ENCODE measurements at regions not wholly inside any gene's neighbourhood (a gene's known extent, or its start where the extent isn't known, plus 50 kb on each side); places are given as distances from the start of the nearest gene placed in this dataset.

DNA sequence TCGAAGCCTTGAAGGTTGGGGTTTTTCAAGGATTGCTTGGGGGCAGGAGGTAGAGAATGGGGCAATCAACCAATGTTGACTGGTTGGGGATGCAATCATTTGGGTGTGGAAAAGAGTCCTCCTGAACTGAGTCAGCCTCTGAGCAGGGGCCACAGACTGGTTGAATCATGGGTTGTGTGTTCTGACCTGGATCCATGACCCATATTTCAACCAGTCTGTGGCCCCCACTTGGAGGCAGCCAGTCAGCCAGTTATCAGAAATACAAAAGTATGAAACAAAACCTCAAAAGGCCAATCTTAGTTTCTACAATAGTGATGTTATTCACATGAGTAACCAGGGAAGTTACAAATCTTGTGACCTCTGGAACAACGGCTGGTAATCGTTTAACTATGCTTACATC is 81.4 kb upstream of the RANBP6 start:
- H3K9me3 ChIP-seq (replicated peaks) = no peaks in the 10 kb centered on the region
- no peak overlapping the region for H3K4me3 ChIP-seq
- DNase-seq (ENCODE audit: low read depth in 1 of 2, low spot score in 2 of 2) = no peak
- H3K27ac ChIP-seq = no peak overlapping the region
- H3K27me3 ChIP-seq (replicated peaks) = no peaks in the 10 kb centered on the region
- H3K36me3 ChIP-seq = no peaks in the 10 kb centered on the region
- H3K4me1 ChIP-seq (replicated peaks) = no peaks in the 10 kb centered on the region

DNA sequence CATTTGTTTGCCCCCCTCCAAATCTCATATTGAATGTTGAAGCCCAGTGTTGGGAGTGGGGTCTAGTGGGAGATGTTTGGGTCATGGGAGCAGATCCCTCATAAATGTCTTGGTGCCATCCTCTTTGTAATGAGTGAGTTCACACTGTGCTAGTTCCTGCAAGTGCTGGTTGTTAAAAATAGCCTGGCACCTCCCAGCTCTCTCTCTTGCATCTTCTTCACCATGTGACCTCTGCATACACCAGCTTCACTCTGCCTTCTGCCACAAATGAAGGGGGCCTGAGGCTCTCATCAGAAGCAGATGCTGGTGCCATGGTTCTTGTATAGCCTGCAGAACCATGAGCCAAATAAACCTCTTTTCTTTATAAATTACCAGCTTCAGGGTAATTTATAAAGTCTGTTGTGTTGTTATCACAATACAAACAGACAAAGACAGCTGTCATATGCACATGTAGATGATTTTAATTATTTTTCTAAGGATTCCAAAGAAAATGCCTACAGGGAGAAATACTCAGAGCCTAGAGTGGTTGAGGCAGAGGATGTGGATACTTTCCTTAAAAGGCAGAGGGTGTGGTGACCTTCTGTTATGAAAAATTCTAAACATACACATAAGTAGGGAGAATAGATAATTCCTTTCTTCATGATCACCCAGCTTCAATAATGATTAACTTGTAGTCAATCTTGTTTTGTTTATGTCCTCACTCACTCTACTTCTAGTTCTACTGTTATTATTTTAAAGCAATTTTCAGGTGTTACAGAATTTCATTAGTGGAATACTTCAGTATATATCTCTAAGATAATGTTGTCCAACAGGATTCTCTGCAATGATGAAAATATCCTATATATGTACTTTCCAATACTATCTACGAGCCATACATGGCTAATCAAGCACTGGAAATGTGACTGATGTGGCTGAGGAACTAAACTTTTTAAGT is 75.1 kb upstream of the RANBP6 start:
- H3K4me3 ChIP-seq = no peak overlapping the region
- no peak overlapping the region for H3K27ac ChIP-seq
- no peaks in the 10 kb centered on the region for H3K27me3 ChIP-seq (replicated peaks)
- no peaks in the 10 kb centered on the region for H3K4me1 ChIP-seq (replicated peaks)
- H3K9me3 ChIP-seq (replicated peaks) = no peaks in the 10 kb centered on the region
- H3K36me3 ChIP-seq = no peaks in the 10 kb centered on the region
- no peak for DNase-seq (ENCODE audit: low read depth in 1 of 2, low spot score in 2 of 2)

DNA sequence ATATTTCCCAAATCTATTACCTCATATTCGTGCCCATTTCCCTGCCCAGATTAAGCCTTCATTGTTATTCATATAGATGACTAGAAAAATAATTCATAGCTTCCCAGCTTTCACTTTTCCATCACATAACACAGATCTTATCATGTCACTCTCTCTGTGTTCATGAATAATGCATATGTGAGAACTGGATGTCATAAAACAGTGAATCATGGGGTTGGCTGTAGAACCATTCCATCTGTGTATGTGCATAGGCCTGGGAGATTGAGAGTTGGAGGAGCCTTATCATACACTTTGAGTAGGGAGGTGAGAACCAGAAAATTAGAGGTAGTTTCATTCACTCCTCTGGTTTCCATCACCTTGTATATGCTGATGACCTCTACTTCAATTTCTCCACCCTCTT is 73.9 kb upstream of the RANBP6 start:
- Histone ChIP-seq H3K27me3 (replicated peaks) (no peaks in the 10 kb centered on the region), H3K9me3 (replicated peaks) (no peaks in the 10 kb centered on the region), H3K27ac (no peak overlapping the region), H3K36me3 (no peaks in the 10 kb centered on the region), H3K4me3 (no peak overlapping the region), H3K4me1 (replicated peaks) (no peaks in the 10 kb centered on the region)
- no peak for DNase-seq (ENCODE audit: low read depth in 1 of 2, low spot score in 2 of 2)

DNA sequence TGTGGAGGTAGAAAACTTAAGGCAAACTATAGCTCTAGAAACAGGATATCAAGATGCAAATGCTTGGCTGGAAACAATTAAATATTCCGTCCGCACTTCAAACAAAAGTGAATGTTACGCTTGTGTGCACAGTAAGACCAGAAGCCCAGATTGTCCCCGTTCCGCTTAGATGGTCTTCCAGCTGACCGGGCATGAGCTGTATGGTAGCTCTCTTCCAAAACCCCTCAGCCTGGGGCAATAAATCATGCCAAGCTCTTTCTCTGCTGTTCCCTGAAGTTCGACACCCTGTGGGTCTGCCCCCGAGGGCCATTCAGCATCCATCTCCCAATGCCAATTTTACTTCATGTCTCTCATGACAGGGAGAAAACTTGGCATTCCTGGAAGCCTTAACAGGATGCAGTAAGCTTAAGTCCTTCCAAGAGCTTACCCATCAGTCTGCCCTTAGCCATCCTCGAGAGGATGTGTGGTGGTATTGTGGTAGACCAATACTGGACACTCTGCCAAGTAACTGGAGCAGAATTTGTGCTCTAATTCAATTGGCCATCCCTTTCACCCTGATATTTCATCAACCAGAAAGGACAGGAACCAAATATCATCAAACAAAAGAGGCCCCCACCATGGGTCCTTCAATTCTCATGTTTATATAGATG is 70.7 kb upstream of the RANBP6 start:
- Histone ChIP-seq H3K27me3 (replicated peaks) (no peaks in the 10 kb centered on the region), H3K36me3 (no peaks in the 10 kb centered on the region), H3K9me3 (replicated peaks) (no peaks in the 10 kb centered on the region), H3K4me1 (replicated peaks) (no peaks in the 10 kb centered on the region), H3K4me3 (no peak overlapping the region), H3K27ac (no peak overlapping the region)
- DNase-seq (ENCODE audit: low read depth in 1 of 2, low spot score in 2 of 2) = no peak

DNA sequence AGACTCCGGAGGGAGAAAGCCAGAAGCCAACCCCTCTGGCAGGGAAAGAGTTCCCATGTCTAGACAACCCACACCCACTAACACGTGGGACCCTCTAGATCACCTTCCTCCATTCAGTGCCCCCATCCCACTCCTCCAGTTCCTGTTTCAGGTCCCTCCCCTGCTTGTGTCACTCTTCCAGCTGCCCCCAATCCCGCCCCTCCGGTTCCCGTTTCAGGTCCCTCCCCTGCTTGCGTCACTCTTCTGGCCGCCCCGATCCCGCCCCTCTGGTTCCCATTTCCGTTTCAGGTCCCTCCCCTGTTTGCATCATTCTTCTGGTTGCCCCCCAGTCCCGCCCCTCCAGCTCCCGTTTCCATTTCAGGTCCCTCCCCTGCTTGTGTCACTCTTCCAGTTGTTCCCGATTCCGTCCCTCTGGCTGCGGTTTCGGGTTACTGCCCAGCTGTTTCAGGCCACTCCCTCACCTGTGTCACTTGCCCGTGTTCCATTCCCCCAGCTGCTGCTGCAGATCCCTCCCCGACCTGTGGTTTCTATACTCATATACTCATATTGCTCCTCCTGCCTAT is 64.8 kb upstream of the RANBP6 start:
- Histone ChIP-seq H3K36me3 (no peaks in the 10 kb centered on the region), H3K4me1 (replicated peaks) (no peaks in the 10 kb centered on the region), H3K4me3 (no peak overlapping the region), H3K27ac (no peak overlapping the region), H3K9me3 (replicated peaks) (no peaks in the 10 kb centered on the region), H3K27me3 (replicated peaks) (no peaks in the 10 kb centered on the region)
- no peak for DNase-seq (ENCODE audit: low read depth in 1 of 2, low spot score in 2 of 2)

DNA sequence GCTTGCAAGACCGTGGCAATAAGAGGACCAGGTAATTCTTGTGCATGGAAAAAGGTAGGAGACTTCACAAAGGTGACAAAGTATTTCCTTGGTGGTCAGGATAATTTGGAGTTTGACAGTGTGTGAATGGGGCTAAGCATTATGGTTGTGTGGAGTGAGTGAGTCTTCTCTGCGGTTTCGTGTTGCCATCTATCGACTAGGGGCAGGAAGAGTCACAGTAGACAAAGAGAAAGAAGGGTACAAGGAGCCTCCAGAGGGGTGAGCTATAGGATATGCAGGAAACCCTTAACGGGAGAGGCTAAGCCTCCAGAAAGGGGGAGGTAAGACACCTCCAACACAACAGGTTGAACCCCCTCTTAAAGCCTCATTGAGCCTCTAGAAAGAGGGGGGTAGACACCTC is 64.0 kb upstream of the RANBP6 start:
- Histone ChIP-seq H3K27ac (no peak overlapping the region), H3K9me3 (replicated peaks) (no peaks in the 10 kb centered on the region), H3K36me3 (no peaks in the 10 kb centered on the region), H3K4me1 (replicated peaks) (no peaks in the 10 kb centered on the region), H3K27me3 (replicated peaks) (no peaks in the 10 kb centered on the region), H3K4me3 (no peak overlapping the region)
- no peak for DNase-seq (ENCODE audit: low read depth in 1 of 2, low spot score in 2 of 2)

DNA sequence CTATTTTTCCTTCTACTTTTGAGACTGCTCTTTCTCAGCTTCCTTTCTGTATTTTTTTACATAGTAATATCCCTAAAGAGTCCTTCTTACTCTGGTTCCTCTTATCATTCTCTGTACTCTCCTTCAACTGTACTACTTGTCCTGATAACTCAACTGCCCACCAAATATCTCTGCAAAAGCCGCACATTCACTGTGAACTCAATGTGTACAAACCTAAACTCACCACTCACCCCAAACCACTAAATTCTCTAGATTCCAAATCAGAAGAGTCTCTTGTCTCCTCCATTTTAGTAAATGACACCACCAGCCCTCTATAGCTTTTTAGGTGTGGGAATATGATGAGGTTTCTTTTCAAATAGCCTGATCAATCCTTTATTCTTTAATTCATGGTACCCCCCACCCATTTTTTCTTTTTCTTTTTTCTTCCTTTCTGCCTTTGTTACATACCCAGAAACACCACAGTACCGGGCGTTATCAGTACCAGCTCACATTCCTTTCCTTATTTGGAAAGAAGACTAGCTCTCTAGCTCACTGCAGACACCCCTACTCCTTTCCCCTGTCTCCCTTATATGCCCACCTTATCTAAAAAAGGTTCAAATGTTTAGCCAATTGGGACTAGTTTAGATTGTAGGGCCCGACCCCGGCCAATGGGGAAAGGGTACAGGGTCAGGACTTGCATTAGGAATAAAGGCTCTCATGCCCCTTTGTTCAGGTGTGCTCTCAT is 63.1 kb upstream of the RANBP6 start:
- Histone ChIP-seq H3K9me3 (replicated peaks) (no peaks in the 10 kb centered on the region), H3K27me3 (replicated peaks) (no peaks in the 10 kb centered on the region), H3K36me3 (no peaks in the 10 kb centered on the region), H3K27ac (no peak overlapping the region), H3K4me1 (replicated peaks) (no peaks in the 10 kb centered on the region), H3K4me3 (no peak overlapping the region)
- peak in 1 of 2 experiments; percentile 1 for DNase-seq (ENCODE audit: low read depth in 1 of 2, low spot score in 2 of 2)

DNA sequence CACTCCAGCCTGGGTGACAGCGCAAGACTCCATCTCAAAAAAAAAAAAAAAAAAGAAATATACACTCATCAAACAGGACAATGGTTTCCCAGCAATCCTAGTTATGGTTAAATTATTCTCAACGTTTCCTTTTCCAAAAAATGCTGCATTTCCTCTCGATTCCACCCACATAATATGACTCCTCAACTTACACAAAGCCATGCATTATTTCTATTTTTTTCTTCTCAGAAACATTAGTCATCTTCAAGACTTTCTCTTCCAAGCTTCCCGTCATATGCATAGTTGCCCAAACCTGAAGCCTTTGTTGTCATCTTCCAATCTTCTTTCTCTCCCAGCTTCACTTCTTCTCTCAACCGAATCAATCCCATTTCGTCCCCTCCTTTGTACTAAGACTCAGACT is 61.4 kb upstream of the RANBP6 start:
- DNase-seq (ENCODE audit: low read depth in 1 of 2, low spot score in 2 of 2) = no peak
- no peaks in the 10 kb centered on the region for H3K9me3 ChIP-seq (replicated peaks)
- H3K4me3 ChIP-seq = no peak overlapping the region
- no peaks in the 10 kb centered on the region for H3K36me3 ChIP-seq
- H3K27me3 ChIP-seq (replicated peaks) = no peaks in the 10 kb centered on the region
- no peaks in the 10 kb centered on the region for H3K4me1 ChIP-seq (replicated peaks)
- H3K27ac ChIP-seq = no peak overlapping the region

DNA sequence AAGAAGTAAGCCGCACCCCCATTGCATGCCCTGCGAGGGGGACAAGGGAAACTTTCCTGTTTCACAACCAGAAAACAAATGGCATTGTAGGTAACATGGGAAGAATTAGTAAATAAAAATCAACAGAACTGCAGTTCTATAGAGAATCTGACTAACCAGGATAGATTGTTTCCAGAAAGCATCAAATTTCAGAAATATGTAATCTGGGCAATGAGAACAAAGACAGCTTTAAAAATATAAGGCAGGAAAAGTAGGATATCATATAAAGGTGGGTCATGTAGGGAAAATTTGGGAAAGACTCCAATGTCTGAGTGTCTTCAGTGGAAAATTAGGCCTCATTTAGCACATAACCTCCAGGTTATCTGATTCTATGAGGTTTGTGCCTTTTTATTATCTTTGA is 58.3 kb upstream of the RANBP6 start:
- H3K27me3 ChIP-seq (replicated peaks) = no peaks in the 10 kb centered on the region
- no peaks in the 10 kb centered on the region for H3K36me3 ChIP-seq
- no peaks in the 10 kb centered on the region for H3K4me1 ChIP-seq (replicated peaks)
- H3K4me3 ChIP-seq = no peak overlapping the region
- no peak for DNase-seq (ENCODE audit: low read depth in 1 of 2, low spot score in 2 of 2)
- H3K9me3 ChIP-seq (replicated peaks) = no peaks in the 10 kb centered on the region
- H3K27ac ChIP-seq = no peak overlapping the region

DNA sequence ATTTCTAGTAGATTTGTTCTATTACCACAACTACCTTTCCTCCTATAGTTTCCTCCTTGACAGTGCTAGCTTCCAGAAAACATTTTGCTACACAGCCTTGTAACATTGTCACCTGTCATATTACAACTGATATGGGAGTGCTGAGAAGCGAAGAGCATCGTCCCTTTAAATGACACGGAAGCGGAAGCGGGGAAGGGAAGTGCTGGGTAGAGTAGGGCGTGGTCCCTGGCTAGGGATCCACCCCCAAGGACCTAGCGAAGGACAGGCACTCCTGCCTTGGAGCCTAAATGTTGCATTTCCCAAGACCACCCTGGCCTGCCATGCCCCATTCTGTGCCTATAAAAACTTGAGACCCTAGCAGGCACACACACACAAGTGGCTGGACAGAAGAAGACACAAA is 57.4 kb upstream of the RANBP6 start:
- DNase-seq (ENCODE audit: low read depth in 1 of 2, low spot score in 2 of 2) = no peak
- Histone ChIP-seq H3K4me1 (replicated peaks) (no peaks in the 10 kb centered on the region), H3K9me3 (replicated peaks) (no peaks in the 10 kb centered on the region), H3K27me3 (replicated peaks) (no peaks in the 10 kb centered on the region), H3K4me3 (no peak overlapping the region), H3K36me3 (no peaks in the 10 kb centered on the region), H3K27ac (no peak overlapping the region)

DNA sequence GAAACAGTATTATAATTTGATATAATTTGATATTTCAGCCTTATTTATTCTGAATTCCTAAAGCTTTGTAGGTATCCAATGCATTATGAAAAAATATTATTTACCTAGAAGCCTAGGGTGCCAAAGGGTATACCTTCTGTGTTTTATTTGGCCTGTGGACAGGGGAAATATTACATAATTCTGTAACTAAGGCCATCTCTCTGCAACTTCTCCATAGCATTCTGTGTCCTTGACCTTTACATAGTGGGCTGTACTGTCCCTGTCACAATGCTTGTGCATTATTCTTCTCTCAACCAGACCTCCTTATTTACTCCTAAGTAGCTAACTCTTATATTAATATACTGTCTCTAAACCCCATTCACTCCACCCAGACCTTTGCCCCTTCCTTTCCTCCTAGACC is 57.0 kb upstream of the RANBP6 start:
- Histone ChIP-seq H3K4me1 (replicated peaks) (no peaks in the 10 kb centered on the region), H3K9me3 (replicated peaks) (no peaks in the 10 kb centered on the region), H3K27me3 (replicated peaks) (no peaks in the 10 kb centered on the region), H3K27ac (no peak overlapping the region), H3K4me3 (no peak overlapping the region), H3K36me3 (no peaks in the 10 kb centered on the region)
- no peak for DNase-seq (ENCODE audit: low read depth in 1 of 2, low spot score in 2 of 2)

DNA sequence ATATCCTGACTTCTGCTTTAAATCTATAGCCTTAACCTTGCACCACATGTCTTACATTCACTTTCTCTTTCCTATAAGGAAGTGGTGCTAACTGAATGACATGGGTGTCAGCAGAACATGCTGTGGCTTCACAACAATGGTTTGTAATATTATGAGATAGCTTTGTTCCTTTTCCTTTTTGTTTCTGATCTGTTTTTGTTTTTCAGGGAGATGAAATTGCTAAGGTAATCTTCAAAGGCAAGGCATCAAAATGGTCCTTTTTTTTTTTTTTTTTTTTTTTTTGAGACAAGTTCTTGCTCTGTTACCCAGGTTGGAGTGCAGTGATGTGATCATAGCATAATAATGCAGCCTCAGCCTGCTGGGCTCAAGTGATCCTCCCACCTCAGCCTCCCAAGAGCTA is 53.6 kb upstream of the RANBP6 start:
- Histone ChIP-seq H3K4me3 (no peak overlapping the region), H3K9me3 (replicated peaks) (no peaks in the 10 kb centered on the region), H3K27me3 (replicated peaks) (no peaks in the 10 kb centered on the region), H3K27ac (no peak overlapping the region), H3K4me1 (replicated peaks) (no peaks in the 10 kb centered on the region), H3K36me3 (no peaks in the 10 kb centered on the region)
- DNase-seq (ENCODE audit: low read depth in 1 of 2, low spot score in 2 of 2) = no peak

DNA sequence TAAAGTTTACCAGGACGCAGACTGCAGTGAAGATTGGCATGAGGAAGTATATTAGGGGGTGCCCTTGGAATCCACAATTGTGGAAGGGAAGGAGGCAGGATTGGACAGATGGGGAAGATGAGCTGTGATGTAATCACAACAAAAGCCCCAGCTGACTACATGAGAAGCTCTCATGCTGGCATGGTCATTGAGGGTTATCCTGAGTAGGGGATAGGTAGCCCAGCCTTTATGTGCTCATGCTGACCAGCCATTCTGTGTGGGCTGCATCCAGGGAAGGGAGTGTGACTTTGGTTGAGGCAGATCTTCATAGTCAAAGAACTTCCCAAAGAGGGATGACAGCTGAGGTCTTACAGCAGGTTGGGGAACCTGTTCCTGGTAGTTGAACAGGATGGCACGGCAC is 52.0 kb upstream of the RANBP6 start:
- H3K27ac ChIP-seq = no peak overlapping the region
- H3K27me3 ChIP-seq (replicated peaks) = no peaks in the 10 kb centered on the region
- H3K4me3 ChIP-seq = no peak overlapping the region
- no peaks in the 10 kb centered on the region for H3K4me1 ChIP-seq (replicated peaks)
- H3K36me3 ChIP-seq = no peaks in the 10 kb centered on the region
- no peaks in the 10 kb centered on the region for H3K9me3 ChIP-seq (replicated peaks)
- no peak for DNase-seq (ENCODE audit: low read depth in 1 of 2, low spot score in 2 of 2)
